ENCODE measurements at regions not wholly inside any gene's neighbourhood (a gene's known extent, or its start where the extent isn't known, plus 50 kb on each side); places are given as distances from the start of the nearest gene placed in this dataset.

DNA sequence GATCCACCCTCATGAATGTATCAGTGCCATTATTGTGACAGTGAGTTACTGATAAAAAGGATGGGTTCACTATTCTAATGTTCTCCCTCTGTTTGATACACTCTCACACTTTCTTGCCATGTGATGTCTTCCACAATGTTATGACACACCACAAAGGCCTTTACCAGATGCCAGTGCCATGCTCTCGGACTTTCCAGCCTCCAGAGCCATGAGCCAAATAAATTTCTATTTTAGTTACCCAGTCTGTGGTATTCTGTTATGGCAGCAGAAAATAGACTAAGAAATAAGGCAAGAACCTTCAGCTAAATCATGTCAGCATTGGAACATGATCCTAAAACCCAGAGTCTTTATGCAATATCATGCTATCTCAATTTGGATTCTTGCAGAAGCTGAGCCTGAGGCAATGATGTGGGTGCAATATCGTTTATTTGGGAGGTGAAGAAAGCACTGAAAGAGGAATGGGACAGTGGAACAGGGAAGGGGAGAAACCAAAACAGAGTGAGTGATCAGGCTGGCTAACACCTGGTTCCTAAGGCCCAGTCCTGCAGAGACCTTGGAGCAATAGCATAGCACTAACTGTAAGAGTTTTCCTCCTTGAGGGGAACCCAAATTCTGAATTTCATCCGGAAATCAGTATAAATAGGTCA, 130.4 kb upstream of the LRFN2 start:
- no peaks in the 10 kb centered on the region for H3K4me1 ChIP-seq
- no peaks in the 10 kb centered on the region for H3K36me3 ChIP-seq
- no peak for DNase-seq (ENCODE audit: low spot score in 2 of 2)
- intact Hi-C loops (cut with DNase I; ENCODE audit: low total_unique reads) = no loop called here
- H3K4me3 ChIP-seq = no peak overlapping the region
- TF ChIP-seq CTCF (IDR thresholded peaks at IDR 0.05) = no peak
- no peak for TF ChIP-seq POLR2A (IDR thresholded peaks at IDR 0.05)
- H3K27ac ChIP-seq = no peak overlapping the region
- H3K27me3 ChIP-seq = no peaks in the 10 kb centered on the region
- H3K9me3 ChIP-seq = no peaks in the 10 kb centered on the region

DNA sequence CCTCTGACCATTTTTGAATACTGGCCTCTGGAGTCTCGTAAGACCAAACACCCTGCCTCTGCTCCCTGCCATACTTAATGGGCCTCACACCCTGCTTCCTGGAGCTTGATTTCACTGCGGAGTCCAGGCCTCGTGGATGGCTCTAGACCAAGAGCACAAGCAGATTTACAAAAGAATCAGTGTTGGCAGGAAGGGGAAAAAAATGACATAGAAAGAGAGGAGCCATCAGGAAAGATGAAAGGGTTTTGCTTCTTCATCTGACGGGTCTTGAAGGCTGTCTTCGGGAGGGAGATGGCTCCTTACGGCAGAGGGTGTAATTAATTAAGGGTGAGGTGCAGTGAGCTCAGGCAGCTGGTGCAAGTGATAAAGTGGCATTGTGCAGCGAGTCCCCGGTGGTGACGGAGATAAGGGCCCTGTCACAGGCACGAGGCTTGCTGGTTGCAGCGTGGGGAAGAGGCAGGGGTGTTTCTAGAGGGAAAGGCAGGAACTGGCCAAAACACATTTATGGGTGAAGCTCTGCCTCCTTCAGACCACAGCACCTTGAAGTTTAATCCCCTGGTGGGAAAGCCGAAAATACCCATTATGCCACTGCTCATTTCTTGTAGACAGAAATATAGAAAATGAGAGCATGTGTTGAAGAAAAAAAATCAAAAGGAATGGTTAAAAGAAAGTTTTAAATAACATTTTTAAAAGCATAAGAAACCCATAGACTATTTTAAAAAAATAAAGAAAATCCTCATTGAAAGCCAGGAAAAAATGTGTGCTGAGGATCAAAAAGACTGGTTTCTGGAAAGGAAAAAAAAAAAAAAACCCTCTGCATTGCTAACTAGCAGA, 128.6 kb upstream of the LRFN2 start:
- intact Hi-C loops (cut with DNase I; ENCODE audit: low total_unique reads) = no loop called here
- no peak for DNase-seq (ENCODE audit: low spot score in 2 of 2)
- TF ChIP-seq CTCF (IDR thresholded peaks at IDR 0.05) (no peak), POLR2AphosphoS5 (IDR thresholded peaks at IDR 0.05) (no peak)
- Histone ChIP-seq H3K4me3 (no peak overlapping the region), H3K27ac (no peak overlapping the region), H3K36me3 (no peaks in the 10 kb centered on the region), H3K9me3 (no peaks in the 10 kb centered on the region), H3K4me1 (no peaks in the 10 kb centered on the region), H3K27me3 (no peaks in the 10 kb centered on the region)

DNA sequence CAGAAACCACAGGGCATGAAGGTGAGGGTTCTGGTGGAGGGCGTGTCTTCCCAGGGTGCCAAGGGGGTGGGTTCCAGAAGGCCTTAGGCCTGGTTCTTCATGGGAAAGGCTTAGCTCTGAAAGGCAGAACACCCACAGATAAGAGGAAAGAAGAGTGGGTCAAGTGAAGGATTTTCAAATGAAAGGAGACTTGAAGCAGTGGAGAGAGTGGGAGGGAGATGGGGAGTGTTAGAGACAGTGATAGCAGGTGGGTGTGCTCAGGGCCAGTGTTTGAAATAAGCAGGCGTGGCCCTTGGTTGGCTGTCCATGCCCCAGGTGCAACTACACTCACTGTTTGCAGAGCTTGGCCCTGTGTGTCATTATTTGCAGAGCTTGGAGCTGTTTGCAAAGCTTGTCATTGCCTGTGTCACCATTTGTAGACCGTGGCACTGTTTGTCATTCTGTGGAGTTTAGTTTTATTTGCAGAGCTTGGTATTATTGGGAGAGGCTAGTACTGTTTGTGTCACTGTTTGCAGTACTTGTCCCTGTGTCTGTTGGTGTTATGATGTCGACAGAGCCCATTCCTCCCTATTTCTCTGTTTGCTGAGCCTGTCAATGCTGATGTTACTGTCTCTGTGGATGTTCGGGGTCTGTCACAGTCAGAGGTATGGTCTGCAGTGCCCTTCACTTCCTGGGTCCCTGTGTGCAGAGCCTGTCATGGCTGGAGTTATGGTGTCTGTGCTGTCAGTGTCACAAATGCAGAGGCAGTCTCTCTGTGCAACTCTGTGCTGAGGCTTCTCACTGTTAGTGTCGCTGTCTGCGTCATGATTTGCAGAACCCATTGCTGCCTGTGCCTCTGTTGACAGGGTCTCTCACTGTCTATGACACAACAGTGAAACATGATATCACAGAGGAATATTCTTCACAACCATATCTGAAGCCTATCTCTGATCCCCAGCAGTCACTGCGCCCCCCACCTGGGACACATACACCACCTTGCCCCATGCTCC, 127.7 kb upstream of the LRFN2 start:
- Histone ChIP-seq H3K4me3 (no peak overlapping the region), H3K4me1 (no peaks in the 10 kb centered on the region), H3K9me3 (no peaks in the 10 kb centered on the region), H3K27ac (no peak overlapping the region), H3K36me3 (no peaks in the 10 kb centered on the region), H3K27me3 (no peaks in the 10 kb centered on the region)
- peak in 1 of 2 donors; percentile 61 for DNase-seq (ENCODE audit: low spot score in 2 of 2)
- intact Hi-C loops (cut with DNase I; ENCODE audit: low total_unique reads) = no loop called here
- TF ChIP-seq POLR2A (IDR thresholded peaks at IDR 0.05) (no peak), CTCF (IDR thresholded peaks at IDR 0.05) (no peak), POLR2AphosphoS5 (IDR thresholded peaks at IDR 0.05) (no peak)

- Histone ChIP-seq H3K4me1 (no peaks in the 10 kb centered on the region), H3K9me3 (no peaks in the 10 kb centered on the region), H3K36me3 (no peaks in the 10 kb centered on the region), H3K27ac (no peak overlapping the region), H3K27me3 (no peaks in the 10 kb centered on the region), H3K4me3 (no peak overlapping the region)
- no peak for DNase-seq (ENCODE audit: low spot score in 2 of 2)
- TF ChIP-seq POLR2AphosphoS5 (IDR thresholded peaks at IDR 0.05) (no peak), CTCF (IDR thresholded peaks at IDR 0.05) (no peak), POLR2A (IDR thresholded peaks at IDR 0.05) (no peak)
- intact Hi-C loops (cut with DNase I; ENCODE audit: low total_unique reads) = no loop called here
Measured at GRCh38 chr6:40714143-40714542, 127.0 kb upstream of the LRFN2 start.
